ENCODE measurements at regions not wholly inside any gene's neighbourhood (a gene's known extent, or its start where the extent isn't known, plus 50 kb on each side); places are given as distances from the start of the nearest gene placed in this dataset.

DNA sequence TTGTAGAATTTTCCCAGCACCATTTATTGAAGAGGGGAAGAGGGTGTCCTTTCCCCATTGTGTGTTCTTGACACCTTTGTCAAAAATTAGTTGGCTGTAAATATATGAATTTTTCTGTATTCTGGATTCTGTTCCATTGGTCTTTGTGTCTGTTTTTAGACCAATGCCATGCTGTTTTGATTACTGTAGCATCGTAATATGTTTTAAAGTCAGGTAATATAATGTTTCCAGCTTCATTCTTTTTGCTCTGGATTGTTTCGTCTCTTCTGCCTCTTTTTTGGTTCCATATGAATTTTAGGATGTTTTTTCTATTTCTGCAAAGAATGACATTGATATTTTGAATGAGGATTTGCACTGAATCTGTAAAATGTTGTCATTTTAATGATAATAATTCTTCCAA, 331.9 kb upstream of the RGS6 start:
- Mint-ChIP-seq H3K27ac (no peak overlapping the region), H3K4me3 (no peak overlapping the region), H3K9me3 (peaks cover 26% of the 10 kb centered on the region), H3K4me1 (peaks cover 6% of the 10 kb centered on the region), H3K36me3 (ENCODE audit: low read depth) (peaks cover 64% of the 10 kb centered on the region), H3K27me3 (ENCODE audit: low read depth) (no peaks in the 10 kb centered on the region)
- TF ChIP-seq, protein P1, sequence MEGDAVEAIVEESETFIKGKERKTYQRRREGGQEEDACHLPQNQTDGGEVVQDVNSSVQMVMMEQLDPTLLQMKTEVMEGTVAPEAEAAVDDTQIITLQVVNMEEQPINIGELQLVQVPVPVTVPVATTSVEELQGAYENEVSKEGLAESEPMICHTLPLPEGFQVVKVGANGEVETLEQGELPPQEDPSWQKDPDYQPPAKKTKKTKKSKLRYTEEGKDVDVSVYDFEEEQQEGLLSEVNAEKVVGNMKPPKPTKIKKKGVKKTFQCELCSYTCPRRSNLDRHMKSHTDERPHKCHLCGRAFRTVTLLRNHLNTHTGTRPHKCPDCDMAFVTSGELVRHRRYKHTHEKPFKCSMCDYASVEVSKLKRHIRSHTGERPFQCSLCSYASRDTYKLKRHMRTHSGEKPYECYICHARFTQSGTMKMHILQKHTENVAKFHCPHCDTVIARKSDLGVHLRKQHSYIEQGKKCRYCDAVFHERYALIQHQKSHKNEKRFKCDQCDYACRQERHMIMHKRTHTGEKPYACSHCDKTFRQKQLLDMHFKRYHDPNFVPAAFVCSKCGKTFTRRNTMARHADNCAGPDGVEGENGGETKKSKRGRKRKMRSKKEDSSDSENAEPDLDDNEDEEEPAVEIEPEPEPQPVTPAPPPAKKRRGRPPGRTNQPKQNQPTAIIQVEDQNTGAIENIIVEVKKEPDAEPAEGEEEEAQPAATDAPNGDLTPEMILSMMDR (IDR thresholded peaks at IDR 0.05; ENCODE audit: unreplicated experiment in 3 of 3): no peak

DNA sequence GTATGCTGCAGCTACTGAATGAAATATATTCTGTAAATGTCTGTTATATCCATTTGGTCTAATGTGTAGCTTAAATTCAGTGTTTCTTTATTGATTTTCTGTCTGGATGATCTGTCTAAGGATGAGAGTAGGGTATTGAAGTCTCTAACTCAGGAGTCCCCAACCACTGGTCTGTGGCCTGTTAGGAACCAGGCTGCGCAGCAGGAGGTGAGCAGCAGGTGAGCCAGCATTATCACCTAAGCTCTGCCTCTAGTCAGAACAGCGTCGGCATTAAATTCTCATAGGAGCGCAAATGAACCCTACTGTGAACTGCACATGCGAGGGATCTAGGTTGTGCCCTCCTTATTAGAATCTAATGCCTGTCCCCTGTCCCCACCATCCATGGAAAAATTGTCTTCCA, 329.7 kb upstream of the RGS6 start:
- Mint-ChIP-seq H3K9me3 (peaks cover 27% of the 10 kb centered on the region), H3K4me1 (no peaks in the 10 kb centered on the region), H3K36me3 (ENCODE audit: low read depth) (peaks cover 63% of the 10 kb centered on the region), H3K4me3 (no peak overlapping the region), H3K27ac (no peak overlapping the region), H3K27me3 (ENCODE audit: low read depth) (no peaks in the 10 kb centered on the region)
- TF ChIP-seq, protein P1 (IDR thresholded peaks at IDR 0.05; ENCODE audit: unreplicated experiment in 3 of 3): no peak

DNA sequence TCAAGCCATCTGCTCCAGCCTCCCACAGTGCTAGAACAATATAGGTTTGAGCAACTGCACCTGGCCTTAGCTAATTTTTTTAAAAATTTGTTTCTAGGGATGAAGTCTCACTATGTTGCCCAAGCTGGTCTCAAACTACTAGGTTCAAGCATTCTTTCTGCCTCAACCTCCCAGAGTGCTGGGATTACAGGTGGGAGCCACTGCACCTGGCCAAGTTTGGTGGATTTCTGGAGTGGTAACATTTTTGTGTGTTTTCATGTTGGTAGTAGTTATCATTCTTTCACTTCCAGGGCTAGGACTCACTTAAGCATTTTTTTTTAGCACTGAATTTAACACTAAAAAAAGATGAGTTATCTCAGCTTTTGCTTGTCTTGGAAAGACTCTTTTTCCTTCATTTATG, 328.0 kb upstream of the RGS6 start:
- H3K27ac Mint-ChIP-seq: no peak overlapping the region
- H3K9me3 Mint-ChIP-seq: peaks cover 27% of the 10 kb centered on the region
- H3K36me3 Mint-ChIP-seq (ENCODE audit: low read depth): peaks cover 48% of the 10 kb centered on the region
- TF ChIP-seq, protein P1 (IDR thresholded peaks at IDR 0.05; ENCODE audit: unreplicated experiment in 3 of 3): no peak
- no peak overlapping the region for H3K4me3 Mint-ChIP-seq
- H3K27me3 Mint-ChIP-seq (ENCODE audit: low read depth): no peaks in the 10 kb centered on the region
- no peaks in the 10 kb centered on the region for H3K4me1 Mint-ChIP-seq

DNA sequence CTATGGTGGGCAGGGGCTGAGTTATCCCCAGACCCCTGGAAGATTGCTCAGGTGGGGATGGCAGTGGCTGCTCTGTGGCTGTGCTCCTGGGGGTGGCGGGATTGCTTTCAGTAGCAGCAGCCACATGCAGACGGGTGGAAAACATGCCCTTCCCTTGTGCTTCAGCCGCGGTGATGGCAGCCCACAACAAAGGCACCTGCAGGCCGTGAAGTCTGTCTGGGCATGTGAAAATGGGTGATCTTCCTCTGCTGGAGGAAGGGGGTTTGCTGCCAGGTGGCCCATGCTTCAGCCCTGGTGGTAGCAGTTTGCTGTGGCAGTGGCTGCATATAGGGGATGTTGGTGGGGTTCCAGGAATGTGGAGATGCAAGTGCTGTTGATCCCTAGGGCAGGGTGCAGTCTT, 326.2 kb upstream of the RGS6 start:
- H3K4me3 Mint-ChIP-seq: no peak overlapping the region
- H3K27ac Mint-ChIP-seq: no peak overlapping the region
- TF ChIP-seq, protein P1 (IDR thresholded peaks at IDR 0.05; ENCODE audit: unreplicated experiment in 3 of 3): no peak
- H3K27me3 Mint-ChIP-seq (ENCODE audit: low read depth): no peaks in the 10 kb centered on the region
- peaks cover 13% of the 10 kb centered on the region for H3K9me3 Mint-ChIP-seq
- H3K36me3 Mint-ChIP-seq (ENCODE audit: low read depth): peaks cover 31% of the 10 kb centered on the region
- peaks cover 5% of the 10 kb centered on the region for H3K4me1 Mint-ChIP-seq

DNA sequence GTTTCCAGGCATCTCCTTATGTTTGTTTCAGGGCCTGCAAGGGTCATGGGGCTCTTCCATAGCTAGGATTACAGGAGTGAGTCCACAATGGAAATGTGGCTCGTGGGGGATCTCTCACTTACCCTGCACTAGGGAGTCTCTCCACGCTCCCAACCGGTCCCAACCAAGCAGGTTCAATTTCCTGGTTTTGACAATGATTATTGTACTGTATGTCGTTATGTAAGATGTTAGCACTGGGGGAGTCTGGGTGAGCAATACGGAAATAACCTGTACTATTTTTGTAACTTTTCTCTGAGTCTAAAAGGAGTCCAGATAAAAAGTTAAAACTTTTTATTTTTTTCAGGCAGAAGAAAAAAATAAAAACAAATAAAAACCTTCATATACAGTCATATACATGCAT, 325.7 kb upstream of the RGS6 start:
- Mint-ChIP-seq H3K27me3 (ENCODE audit: low read depth) (no peaks in the 10 kb centered on the region), H3K4me3 (no peak overlapping the region), H3K27ac (peak overlapping the region in 1 of 3 experiments; percentile 1), H3K4me1 (peaks cover 5% of the 10 kb centered on the region), H3K36me3 (ENCODE audit: low read depth) (peaks cover 26% of the 10 kb centered on the region), H3K9me3 (peaks cover 8% of the 10 kb centered on the region)
- TF ChIP-seq, protein P1 (IDR thresholded peaks at IDR 0.05; ENCODE audit: unreplicated experiment in 3 of 3): no peak

DNA sequence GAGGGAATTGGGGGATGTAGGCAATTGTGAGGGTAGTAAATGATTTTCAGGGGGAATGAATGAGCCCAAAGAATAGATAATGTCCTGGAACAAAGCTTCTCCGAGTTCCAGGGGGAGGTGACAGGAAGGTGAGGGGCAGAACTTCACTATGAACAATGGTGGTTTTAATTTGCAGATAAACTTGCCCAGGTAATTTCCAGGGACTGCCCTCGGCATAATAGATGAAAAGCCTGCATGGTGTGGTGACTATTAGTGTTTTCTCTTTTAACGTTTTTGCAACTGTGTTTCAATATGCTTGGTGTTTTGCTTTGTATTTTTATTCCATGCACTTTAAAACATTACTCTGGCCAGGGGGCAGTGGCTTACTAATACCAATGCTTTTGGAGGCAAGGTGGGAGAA, 325.2 kb upstream of the RGS6 start:
- H3K27me3 Mint-ChIP-seq (ENCODE audit: low read depth): no peaks in the 10 kb centered on the region
- TF ChIP-seq, protein P1 (IDR thresholded peaks at IDR 0.05; ENCODE audit: unreplicated experiment in 3 of 3): no peak
- peaks cover 5% of the 10 kb centered on the region for H3K4me1 Mint-ChIP-seq
- peaks cover 21% of the 10 kb centered on the region for H3K36me3 Mint-ChIP-seq (ENCODE audit: low read depth)
- no peak overlapping the region for H3K4me3 Mint-ChIP-seq
- H3K9me3 Mint-ChIP-seq: peaks cover 3% of the 10 kb centered on the region
- peak overlapping the region in 1 of 3 experiments; percentile 1 for H3K27ac Mint-ChIP-seq
